HUES64 (cell line): ENCODE measurements at regions not wholly inside any gene's neighbourhood (a gene's known extent, or its start where the extent isn't known, plus 50 kb on each side); places are given as distances from the start of the nearest gene placed in this dataset.

Experiments used
- H3K27ac ChIP-seq: 2 replicates; pipeline ENCODE4 v1.7.0; 2013; ENCODE audit warnings: low read depth, low read length, inconsistent platforms
- H3K27me3 ChIP-seq: 2 replicates; pipeline ENCODE4 v1.6.1; 2013; ENCODE audit warnings: mild to moderate bottlenecking, low read length; ENCODE audit not compliant: insufficient read depth
- H3K36me3 ChIP-seq: 2 replicates; pipeline ENCODE4 v1.6.1; 2013; ENCODE audit warnings: mild to moderate bottlenecking, low read length; ENCODE audit not compliant: insufficient read depth
- H3K4me1 ChIP-seq: 2 replicates; pipeline ENCODE4 v1.6.1; 2013; ENCODE audit warnings: mild to moderate bottlenecking, low read length, moderate library complexity; ENCODE audit not compliant: insufficient read depth
- H3K4me3 ChIP-seq: 2 replicates; pipeline ENCODE4 v1.5.1; 2013; ENCODE audit warnings: mild to moderate bottlenecking, low read length, moderate library complexity
- H3K9ac ChIP-seq: 2 replicates; pipeline ENCODE4 v1.6.1; 2013; ENCODE audit warnings: mild to moderate bottlenecking, low read depth, low read length
- H3K9me3 ChIP-seq: 2 replicates; pipeline ENCODE4 v1.6.1; 2013; ENCODE audit warnings: low read depth, low read length; ENCODE audit not compliant: insufficient read depth
- WGBS: fragments of 150-250, 120-280 bp; methylation state at CpG from one replicate; pipeline ENCODE4 v1.1.7; 2013; ENCODE audit warnings: missing lambda C conversion rate; 5-methylcytosine and 5-hydroxymethylcytosine counted together

DNA sequence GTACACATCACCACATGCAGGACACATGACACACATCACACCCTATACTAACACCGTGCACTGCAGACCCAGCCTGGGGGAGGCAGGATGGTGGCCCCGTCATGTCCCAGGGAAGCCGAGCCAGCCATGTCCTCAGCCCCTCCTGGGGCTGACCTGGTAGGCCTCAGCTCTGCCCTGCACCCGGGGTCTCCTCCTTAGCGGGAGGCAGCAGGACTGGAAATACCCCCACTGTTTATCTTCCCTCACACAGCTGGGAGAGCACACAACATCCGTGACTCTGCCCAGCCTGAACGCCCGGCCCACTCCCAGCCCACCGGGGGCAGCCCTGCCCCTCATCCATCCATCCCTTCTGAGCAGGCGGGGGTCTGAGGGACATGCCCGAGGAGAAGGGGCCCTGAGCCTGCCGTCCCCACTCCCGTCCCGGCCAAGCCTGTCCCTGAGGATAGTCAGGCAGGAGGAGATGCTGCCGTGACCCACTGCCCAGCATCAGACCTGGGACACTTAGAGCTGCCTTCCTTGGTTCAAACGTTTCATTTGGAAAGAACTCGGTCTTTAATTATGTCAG lies 945.0 kb downstream of the BRD1 start:
- 0 out of 2 replicates have a peak, but pooled peaks cover 3% of the 10 kb centered on the region for H3K27me3 ChIP-seq
- H3K9me3 ChIP-seq = no peaks in the 10 kb centered on the region
- H3K27ac ChIP-seq = no peak overlapping the region
- no peaks in the 10 kb centered on the region for H3K4me1 ChIP-seq
- no peak overlapping the region for H3K9ac ChIP-seq
- H3K4me3 ChIP-seq = no peak overlapping the region
- H3K36me3 ChIP-seq = no peaks in the 10 kb centered on the region
- 86% methylated on average over 17 of the region's 17 CpGs for WGBS

DNA sequence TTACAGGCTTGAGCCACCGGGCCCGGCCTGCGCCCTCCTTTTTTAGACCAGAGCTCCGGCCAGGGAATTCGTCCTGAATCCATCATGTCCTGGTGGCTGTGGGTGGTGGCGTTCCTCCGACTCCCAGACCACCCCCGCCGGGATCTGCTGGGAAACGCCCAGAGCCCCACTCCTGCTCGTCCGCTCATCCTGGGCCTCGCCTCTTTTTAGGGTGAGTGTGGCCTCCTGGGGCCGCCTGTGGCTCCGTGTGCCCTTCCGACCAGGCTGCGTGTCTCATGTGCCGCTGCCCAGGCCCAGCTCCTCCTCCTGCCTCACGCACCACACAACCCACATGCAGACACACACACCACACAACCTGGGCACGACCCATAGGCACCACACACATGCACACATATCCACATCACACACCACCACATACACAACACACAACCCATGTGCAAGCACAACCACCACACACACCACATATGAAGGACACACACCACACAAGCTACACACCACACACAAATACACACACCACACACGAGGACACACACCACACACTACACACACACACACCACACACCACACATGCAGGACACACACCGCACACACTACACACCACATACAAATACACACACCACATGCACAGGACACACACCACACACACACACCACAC lies 946.2 kb downstream of the BRD1 start:
- 0 out of 2 replicates have a peak, but pooled peaks cover 3% of the 10 kb centered on the region for H3K27me3 ChIP-seq
- no peak overlapping the region for H3K4me3 ChIP-seq
- 96% methylated on average over 22 of the region's 22 CpGs for WGBS

DNA sequence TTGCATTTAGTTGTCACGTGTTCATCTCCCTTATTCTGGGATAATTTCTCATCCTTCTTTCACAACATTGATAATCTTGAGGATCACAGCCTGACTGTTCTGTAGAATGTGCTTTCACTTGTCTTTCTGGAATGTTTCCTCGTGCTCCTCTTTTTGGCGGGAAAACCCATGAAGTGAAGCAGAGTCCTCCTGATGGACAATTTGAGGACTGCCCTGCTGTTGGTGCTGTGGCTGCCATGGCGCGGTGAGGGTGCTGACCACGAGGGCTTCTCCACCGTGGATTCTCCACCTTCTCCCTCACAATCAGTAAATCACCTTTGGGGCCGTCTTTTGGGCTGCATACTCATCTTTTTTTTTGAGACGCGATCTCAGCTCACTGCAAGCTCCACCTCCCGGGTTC lies 946.9 kb downstream of the BRD1 start:
- H3K27me3 ChIP-seq = 0 out of 2 replicates have a peak, but pooled peaks cover 3% of the 10 kb centered on the region
- H3K9me3 ChIP-seq = no peaks in the 10 kb centered on the region
- no peak overlapping the region for H3K27ac ChIP-seq
- 87% methylated on average over 11 of the region's 11 CpGs for WGBS
- H3K36me3 ChIP-seq = no peaks in the 10 kb centered on the region
- no peak overlapping the region for H3K9ac ChIP-seq
- no peaks in the 10 kb centered on the region for H3K4me1 ChIP-seq
- H3K4me3 ChIP-seq = no peak overlapping the region

More for the DNA sequence above, 946.2 kb downstream of the BRD1 start:
- no peaks in the 10 kb centered on the region for H3K4me1 ChIP-seq
- no peaks in the 10 kb centered on the region for H3K9me3 ChIP-seq
- no peaks in the 10 kb centered on the region for H3K36me3 ChIP-seq
- no peak overlapping the region for H3K27ac ChIP-seq
- no peak overlapping the region for H3K9ac ChIP-seq

DNA sequence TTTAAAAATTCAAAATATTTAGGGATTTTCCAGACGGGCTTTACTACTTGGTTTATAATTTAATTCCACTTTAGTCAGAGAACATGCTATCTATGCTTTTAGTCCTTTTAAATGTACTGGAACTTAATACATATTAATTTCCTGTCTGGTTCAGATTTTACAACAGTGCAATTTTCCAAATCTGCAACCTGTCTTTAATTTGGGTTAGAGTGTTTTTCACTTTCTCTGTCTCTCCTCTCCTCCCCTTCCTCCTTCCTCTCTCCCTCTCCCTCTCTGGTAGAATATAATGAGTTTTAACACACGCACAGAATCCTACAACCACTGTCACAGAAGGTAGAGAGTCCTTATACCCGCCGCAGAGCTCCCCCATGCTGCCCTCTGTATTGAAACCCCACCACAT lies 950.7 kb downstream of the BRD1 start:
- Histone ChIP-seq H3K36me3 (no peaks in the 10 kb centered on the region), H3K27ac (no peak overlapping the region), H3K27me3 (peaks cover 3% of the 10 kb centered on the region; the same call in 1 of the 2 replicates), H3K4me1 (no peaks in the 10 kb centered on the region), H3K9me3 (no peaks in the 10 kb centered on the region), H3K4me3 (no peak overlapping the region), H3K9ac (no peak overlapping the region)
- WGBS = 86% methylated on average over 3 of the region's 4 CpGs

DNA sequence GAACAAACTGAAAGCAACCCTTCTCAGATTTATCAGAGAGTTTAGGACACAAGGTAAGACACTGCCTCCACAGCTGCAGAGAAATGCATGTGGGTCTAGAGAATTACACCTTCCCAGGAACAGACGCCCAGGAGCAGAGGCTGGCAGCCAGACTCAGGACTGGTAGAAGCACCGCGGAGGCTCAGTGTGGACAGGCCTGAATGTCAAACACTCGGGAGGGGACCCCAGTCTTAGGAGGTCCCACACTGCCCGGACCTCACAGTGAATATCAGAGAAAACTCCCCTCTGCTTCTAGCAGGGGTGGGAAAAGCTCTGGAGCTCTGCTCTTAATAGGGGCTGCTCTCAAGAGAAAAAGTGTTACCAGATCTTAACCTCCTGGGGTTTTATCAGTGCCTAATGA lies 952.7 kb downstream of the BRD1 start:
- Histone ChIP-seq H3K4me3 (no peak overlapping the region), H3K9ac (no peak overlapping the region), H3K4me1 (no peaks in the 10 kb centered on the region), H3K9me3 (no peaks in the 10 kb centered on the region), H3K36me3 (no peaks in the 10 kb centered on the region), H3K27ac (no peak overlapping the region), H3K27me3 (no peaks in the 10 kb centered on the region; the same call in 1 of the 2 replicates)
- WGBS = 88% methylated on average over 5 of the region's 5 CpGs

DNA sequence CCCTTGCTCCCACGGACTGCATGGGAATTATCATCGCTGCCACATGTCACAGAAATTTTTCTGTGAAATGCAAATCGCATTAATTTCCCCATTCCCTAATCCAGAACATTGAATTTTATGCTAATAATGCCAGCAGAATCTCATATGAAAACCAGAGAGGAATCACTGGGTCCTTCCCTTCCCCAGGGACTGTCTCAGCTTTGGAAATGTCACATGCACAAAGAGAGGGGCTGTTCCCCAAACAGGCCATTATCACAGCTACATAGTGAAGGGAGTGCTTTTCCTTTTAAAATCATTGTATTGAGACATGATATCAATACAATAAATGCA lies 954.5 kb downstream of the BRD1 start:
- Histone ChIP-seq H3K4me1 (no peaks in the 10 kb centered on the region), H3K9ac (no peak overlapping the region), H3K4me3 (no peak overlapping the region), H3K27me3 (no peaks in the 10 kb centered on the region; the same call in 1 of the 2 replicates), H3K9me3 (no peaks in the 10 kb centered on the region), H3K36me3 (no peaks in the 10 kb centered on the region), H3K27ac (no peak overlapping the region)
- 91% methylated on average over 3 of the region's 3 CpGs for WGBS

DNA sequence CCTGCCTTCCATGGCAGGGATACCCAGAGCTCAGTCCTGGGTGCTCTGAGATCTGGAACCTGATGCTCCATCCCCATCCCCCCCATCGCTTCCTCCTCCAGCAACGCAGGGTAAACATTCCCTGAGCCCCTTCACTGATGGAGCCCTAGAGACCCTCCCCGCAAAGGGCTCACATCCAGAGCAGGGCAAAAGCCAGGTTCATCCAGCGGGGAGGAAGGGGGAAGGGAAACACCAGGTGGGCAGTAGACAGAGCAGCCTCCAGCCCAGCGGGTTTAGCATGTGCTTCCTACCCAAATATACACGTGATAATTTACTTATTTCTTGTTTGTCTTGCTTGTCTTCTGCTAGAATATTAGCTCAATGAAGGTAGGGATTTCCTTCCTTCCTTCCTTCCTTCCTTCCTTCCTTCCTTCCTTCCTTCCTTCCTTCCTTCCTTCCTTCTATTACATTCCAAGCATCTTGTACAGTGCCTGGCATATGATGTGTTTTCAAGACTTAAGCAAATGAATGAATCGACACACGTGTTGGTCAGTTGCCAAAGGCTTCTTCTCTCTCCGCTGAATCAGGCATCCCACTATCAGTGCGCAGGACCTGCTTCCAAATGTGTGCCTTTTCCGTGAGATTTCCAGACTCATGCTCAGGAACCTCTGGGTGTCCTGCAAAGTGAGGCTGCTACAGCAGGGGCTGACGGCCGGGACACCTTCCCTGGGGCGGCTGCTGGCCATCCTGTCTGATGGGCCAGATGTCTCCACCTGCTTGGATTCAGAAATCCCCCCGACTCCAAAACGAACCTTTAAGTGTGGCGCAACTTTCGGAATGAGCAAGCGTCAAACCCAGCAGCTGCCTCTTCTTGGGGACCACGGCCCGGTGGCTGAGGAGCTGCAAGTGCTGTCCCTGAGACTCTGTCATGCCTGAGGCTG lies 955.1 kb downstream of the BRD1 start:
- Histone ChIP-seq H3K4me3 (no peak overlapping the region), H3K36me3 (no peaks in the 10 kb centered on the region), H3K27me3 (no peaks in the 10 kb centered on the region; the same call in 1 of the 2 replicates), H3K4me1 (no peaks in the 10 kb centered on the region), H3K9me3 (no peaks in the 10 kb centered on the region), H3K9ac (no peak overlapping the region), H3K27ac (no peak overlapping the region)
- WGBS = 88% methylated on average over 19 of the region's 21 CpGs

DNA sequence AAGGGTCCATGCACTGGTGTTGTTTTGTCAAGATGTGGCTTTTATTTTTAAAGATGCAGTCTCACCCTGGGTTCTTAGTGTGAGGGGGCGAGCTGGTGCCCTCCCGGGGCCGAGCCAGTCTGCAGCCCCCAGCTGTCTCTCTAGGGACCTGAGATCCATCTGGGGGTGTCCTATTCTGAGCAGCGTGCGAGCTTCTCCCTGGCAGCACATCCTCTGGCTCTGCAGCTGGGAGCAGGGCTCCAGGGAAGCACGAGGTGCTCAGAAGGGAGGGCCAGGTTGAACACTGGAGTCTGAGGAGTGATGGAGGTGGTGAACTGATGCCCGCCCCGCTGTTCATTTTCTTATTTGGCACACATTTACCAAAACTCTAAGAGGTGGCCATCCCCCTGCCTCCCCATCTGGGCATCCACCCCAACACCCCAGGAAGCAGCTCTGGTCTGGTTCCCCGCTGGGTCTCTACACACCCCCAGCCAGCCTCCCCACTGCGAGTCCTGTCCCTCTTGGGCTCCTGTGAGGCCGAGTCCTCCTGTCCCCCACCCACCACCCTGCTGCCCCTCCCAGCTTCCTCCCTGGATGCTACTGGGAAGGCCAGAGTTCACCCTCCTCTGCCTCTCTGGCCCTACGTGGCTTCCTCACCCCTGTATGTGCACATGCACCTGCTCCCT lies 956.4 kb downstream of the BRD1 start:
- Histone ChIP-seq H3K9ac (no peak overlapping the region), H3K9me3 (no peaks in the 10 kb centered on the region), H3K27ac (no peak overlapping the region), H3K27me3 (no peaks in the 10 kb centered on the region; the same call in 1 of the 2 replicates), H3K4me1 (no peaks in the 10 kb centered on the region), H3K36me3 (no peaks in the 10 kb centered on the region), H3K4me3 (no peak overlapping the region)
- WGBS = 91% methylated on average over 11 of the region's 12 CpGs

DNA sequence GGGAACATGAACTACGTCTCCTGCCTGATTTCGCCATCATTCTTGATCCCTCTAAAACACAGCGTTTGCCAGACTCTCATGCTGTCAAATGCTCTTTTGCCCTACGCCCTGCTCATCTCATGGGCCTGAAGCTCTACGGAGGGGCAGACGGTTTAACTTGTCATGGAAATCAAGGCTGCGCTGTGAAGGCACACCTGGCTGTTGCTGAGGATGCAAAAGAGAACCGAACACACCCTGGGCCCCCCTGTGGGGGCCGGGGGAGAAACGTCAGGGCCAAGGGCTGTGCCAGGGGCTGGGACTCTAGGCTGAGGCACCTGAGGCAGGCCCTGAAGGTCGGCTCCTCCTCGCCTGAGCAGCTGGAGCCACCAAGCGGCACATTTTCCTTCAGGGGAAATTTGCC lies 957.2 kb downstream of the BRD1 start:
- Histone ChIP-seq H3K36me3 (no peaks in the 10 kb centered on the region), H3K9ac (no peak overlapping the region), H3K4me1 (no peaks in the 10 kb centered on the region), H3K9me3 (no peaks in the 10 kb centered on the region), H3K4me3 (no peak overlapping the region), H3K27me3 (no peaks in the 10 kb centered on the region; the same call in 1 of the 2 replicates), H3K27ac (no peak overlapping the region)
- WGBS = 89% methylated on average over 13 of the region's 13 CpGs

DNA sequence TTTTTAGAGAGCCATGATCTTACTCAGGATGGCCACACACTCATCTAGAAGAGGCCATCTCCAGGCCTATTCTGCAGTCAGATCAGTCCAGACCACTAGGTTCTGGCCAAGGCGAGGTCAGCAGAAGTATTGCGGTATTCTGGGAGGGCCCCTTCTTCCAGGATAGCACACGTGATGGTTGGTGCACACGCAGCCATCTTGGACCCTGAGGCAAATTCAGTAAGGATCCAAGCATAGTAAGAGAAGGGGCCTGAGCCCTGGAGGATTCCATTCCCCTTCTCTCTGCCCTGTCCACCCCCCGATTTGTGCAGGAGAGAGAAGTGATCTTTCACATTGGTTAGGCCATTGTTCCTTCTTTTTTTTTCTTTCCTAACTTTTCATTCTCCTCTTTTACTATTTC lies 957.9 kb downstream of the BRD1 start:
- Histone ChIP-seq H3K9me3 (no peaks in the 10 kb centered on the region), H3K4me3 (no peak overlapping the region), H3K9ac (no peak overlapping the region), H3K4me1 (no peaks in the 10 kb centered on the region), H3K36me3 (no peaks in the 10 kb centered on the region), H3K27ac (no peak overlapping the region), H3K27me3 (no peaks in the 10 kb centered on the region; the same call in 1 of the 2 replicates)
- WGBS = 95% methylated on average over 5 of the region's 5 CpGs

DNA sequence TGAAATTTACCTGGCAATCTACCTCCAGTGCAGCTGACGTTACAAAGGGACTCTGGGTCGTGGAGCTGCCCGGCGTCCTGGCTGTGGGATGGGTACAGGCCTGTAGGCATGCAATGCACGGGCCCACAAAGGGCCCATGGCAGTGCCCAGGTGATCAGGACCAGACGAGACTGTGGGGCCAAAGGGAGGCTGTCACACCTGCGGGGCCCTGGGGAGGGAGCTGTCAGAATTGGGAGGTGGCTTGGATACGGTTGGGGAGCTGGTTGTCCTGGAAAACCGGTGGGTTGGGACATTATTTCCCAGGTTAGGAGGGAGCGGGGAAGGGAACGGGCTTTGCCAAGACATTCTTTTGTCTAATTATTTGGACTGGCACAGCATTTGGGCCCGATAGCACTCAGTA lies 958.5 kb downstream of the BRD1 start:
- H3K4me1 ChIP-seq = no peaks in the 10 kb centered on the region
- no peaks in the 10 kb centered on the region for H3K9me3 ChIP-seq
- no peak overlapping the region for H3K9ac ChIP-seq
- no peak overlapping the region for H3K4me3 ChIP-seq
- H3K36me3 ChIP-seq = no peaks in the 10 kb centered on the region
- H3K27ac ChIP-seq = no peak overlapping the region
- whole genome bisulfite sequencing = 93% methylated on average over 12 of the region's 12 CpGs
- no peaks in the 10 kb centered on the region; the same call in 1 of the 2 replicates for H3K27me3 ChIP-seq
